Stimulated activated naive B cell treated with anti-CD40 and anti-IgM and Interleukin-4, amounts not matched to agents 10 μg/mL and 1 μg/mL and 100 μg/mL, for 72 hours (primary cell): ENCODE measurements at regions not wholly inside any gene's neighbourhood (a gene's known extent, or its start where the extent isn't known, plus 50 kb on each side); places are given as distances from the start of the nearest gene placed in this dataset.

Experiments
- ATAC-seq, 2 donors: fragments of 150-1000 bp; cut with Tn5 transposase; replicated peaks; 2 replicates each; pipeline ENCODE4 v1.10.0; 2021; ENCODE audit warnings: moderate library complexity in 1 of 2
- DNase-seq: peaks from one replicate; pipeline ENCODE4 v3.0.0; 2021
- H3K27ac Mint-ChIP-seq: one replicate; pipeline ENCODE4 v1.8.0; 2022; ENCODE audit warnings: mild to moderate bottlenecking, mixed read lengths
- H3K27me3 Mint-ChIP-seq, 2 donors: one replicate each; pipeline ENCODE4 v1.8.0; 2022; ENCODE audit warnings: mixed read lengths in 2 of 2
- H3K36me3 Mint-ChIP-seq, 2 donors: one replicate each; pipeline ENCODE4 v1.8.0; 2022; ENCODE audit warnings: mixed read lengths in 2 of 2, mild to moderate bottlenecking in 1 of 2
- H3K4me1 Mint-ChIP-seq, 2 donors: one replicate each; pipeline ENCODE4 v1.8.0; 2022; ENCODE audit warnings: mixed read lengths in 2 of 2, mild to moderate bottlenecking in 1 of 2
- H3K4me3 Mint-ChIP-seq, 2 donors: one replicate each; pipeline ENCODE4 v1.8.0; 2022; ENCODE audit warnings: mild to moderate bottlenecking in 2 of 2, mixed read lengths in 2 of 2, moderate library complexity in 1 of 2
- H3K9me3 Mint-ChIP-seq, 2 donors: one replicate each; pipeline ENCODE4 v1.8.0; 2022; ENCODE audit warnings: mixed read lengths in 2 of 2, mild to moderate bottlenecking in 1 of 2

GRCh38 chr2:212873256-212873655, 278.2 kb downstream of the IKZF2 start:
- DNase-seq (no peak), ATAC-seq (no peak)
- no peak overlapping the region for H3K4me3 Mint-ChIP-seq
- H3K27me3 Mint-ChIP-seq: no peaks in the 10 kb centered on the region
- H3K4me1 Mint-ChIP-seq: no peaks in the 10 kb centered on the region
- H3K9me3 Mint-ChIP-seq: peaks cover 4 to 7% of the 10 kb centered on the region in 2 donors
- H3K27ac Mint-ChIP-seq: no peak overlapping the region
- H3K36me3 Mint-ChIP-seq: peaks cover 5 to 7% of the 10 kb centered on the region in 2 donors

- ATAC-seq (no peak), DNase-seq (no peak)
- peaks cover 3 to 5% of the 10 kb centered on the region in 2 donors for H3K36me3 Mint-ChIP-seq
- no peak overlapping the region for H3K4me3 Mint-ChIP-seq
- H3K27me3 Mint-ChIP-seq: no peaks in the 10 kb centered on the region
- peaks cover 8 to 9% of the 10 kb centered on the region in 2 donors for H3K9me3 Mint-ChIP-seq
- no peak overlapping the region for H3K27ac Mint-ChIP-seq
- H3K4me1 Mint-ChIP-seq: no peaks in the 10 kb centered on the region
Measured at GRCh38 chr2:212871597-212871996, 279.8 kb downstream of the IKZF2 start.

GRCh38 chr2:212864186-212864585, 287.2 kb downstream of the IKZF2 start:
- Mint-ChIP-seq H3K9me3 (peaks cover 22 to 28% of the 10 kb centered on the region in 2 donors), H3K36me3 (peaks cover 13 to 16% of the 10 kb centered on the region in 2 donors), H3K4me3 (no peak overlapping the region), H3K27me3 (no peaks in the 10 kb centered on the region), H3K27ac (no peak overlapping the region), H3K4me1 (no peaks in the 10 kb centered on the region)
- DNase-seq (no peak), ATAC-seq (no peak)

- no peaks in the 10 kb centered on the region for H3K4me1 Mint-ChIP-seq
- H3K27me3 Mint-ChIP-seq: no peaks in the 10 kb centered on the region
- peaks cover 14% of the 10 kb centered on the region in 2 donors for H3K36me3 Mint-ChIP-seq
- no peak overlapping the region for H3K4me3 Mint-ChIP-seq
- peaks cover 20 to 25% of the 10 kb centered on the region in 2 donors for H3K9me3 Mint-ChIP-seq
- ATAC-seq: peak; percentile 46 to 63
- peak; percentile 6 for DNase-seq
- H3K27ac Mint-ChIP-seq: no peak overlapping the region
Measured at GRCh38 chr2:212863185-212863588, 288.2 kb downstream of the IKZF2 start.

- Mint-ChIP-seq H3K9me3 (peaks cover 11 to 12% of the 10 kb centered on the region in 2 donors), H3K4me3 (no peak overlapping the region), H3K27ac (no peak overlapping the region), H3K36me3 (peaks cover 5 to 8% of the 10 kb centered on the region in 2 donors), H3K4me1 (no peaks in the 10 kb centered on the region), H3K27me3 (no peaks in the 10 kb centered on the region)
- DNase-seq (no peak), ATAC-seq (no peak)
Measured at GRCh38 chr2:212858496-212858895, 292.9 kb downstream of the IKZF2 start.

GRCh38 chr2:212854771-212855170, 296.6 kb downstream of the IKZF2 start:
- Mint-ChIP-seq H3K4me3 (no peak overlapping the region), H3K4me1 (no peaks in the 10 kb centered on the region), H3K27me3 (no peaks in the 10 kb centered on the region), H3K36me3 (peaks cover 0 to 5% of the 10 kb centered on the region in 2 donors), H3K9me3 (peaks cover 0 to 2% of the 10 kb centered on the region in 2 donors), H3K27ac (no peak overlapping the region)
- no peak for ATAC-seq
- DNase-seq: no peak

GRCh38 chr2:212854116-212854515, 297.3 kb downstream of the IKZF2 start:
- H3K4me1 Mint-ChIP-seq: no peaks in the 10 kb centered on the region
- H3K4me3 Mint-ChIP-seq: no peak overlapping the region
- H3K9me3 Mint-ChIP-seq: no peaks in the 10 kb centered on the region
- DNase-seq (no peak), ATAC-seq (no peak)
- no peaks in the 10 kb centered on the region for H3K27me3 Mint-ChIP-seq
- H3K27ac Mint-ChIP-seq: no peak overlapping the region
- peaks cover 0 to 5% of the 10 kb centered on the region in 2 donors for H3K36me3 Mint-ChIP-seq

- H3K4me1 Mint-ChIP-seq: peaks cover 0 to 7% of the 10 kb centered on the region in 2 donors
- H3K27me3 Mint-ChIP-seq: peaks cover 0 to 7% of the 10 kb centered on the region in 2 donors
- H3K9me3 Mint-ChIP-seq: peaks cover 0 to 3% of the 10 kb centered on the region in 2 donors
Measured at GRCh38 chr2:212845941-212846340, 305.5 kb downstream of the IKZF2 start.

GRCh38 chr2:212843409-212844199, 305.0 kb upstream of the ERBB4 start:
- peaks cover 0 to 7% of the 10 kb centered on the region in 2 donors for H3K4me1 Mint-ChIP-seq
- DNase-seq: no peak

More at GRCh38 chr2:212845941-212846340, 305.5 kb downstream of the IKZF2 start:
- no peak overlapping the region for H3K27ac Mint-ChIP-seq
- DNase-seq (no peak), ATAC-seq (no peak)
- H3K4me3 Mint-ChIP-seq: no peak overlapping the region
- H3K36me3 Mint-ChIP-seq: no peaks in the 10 kb centered on the region

GRCh38 chr2:212842544-212843185, 304.1 kb upstream of the ERBB4 start:
- Mint-ChIP-seq H3K36me3 (no peaks in the 10 kb centered on the region), H3K4me1 (peaks cover 0 to 7% of the 10 kb centered on the region in 2 donors), H3K4me3 (no peak overlapping the region), H3K27me3 (peaks cover 0 to 7% of the 10 kb centered on the region in 2 donors), H3K27ac (no peak overlapping the region), H3K9me3 (peaks cover 0 to 3% of the 10 kb centered on the region in 2 donors)
- no peak for DNase-seq
- ATAC-seq: no peak

More at GRCh38 chr2:212843409-212844199, 305.0 kb upstream of the ERBB4 start:
- H3K27ac Mint-ChIP-seq: no peak overlapping the region
- no peak for ATAC-seq
- H3K4me3 Mint-ChIP-seq: no peak overlapping the region
- no peaks in the 10 kb centered on the region for H3K36me3 Mint-ChIP-seq
- H3K9me3 Mint-ChIP-seq: peaks cover 0 to 3% of the 10 kb centered on the region in 2 donors
- peaks cover 0 to 7% of the 10 kb centered on the region in 2 donors for H3K27me3 Mint-ChIP-seq

GRCh38 chr2:212841460-212841859, 302.9 kb upstream of the ERBB4 start:
- peaks cover 0 to 7% of the 10 kb centered on the region in 2 donors for H3K4me1 Mint-ChIP-seq
- peaks cover 0 to 3% of the 10 kb centered on the region in 2 donors for H3K9me3 Mint-ChIP-seq

GRCh38 chr2:212832211-212833195, 293.9 kb upstream of the ERBB4 start:
- DNase-seq: no peak
- ATAC-seq: no peak
- Mint-ChIP-seq H3K9me3 (peaks cover 7 to 10% of the 10 kb centered on the region in 2 donors), H3K4me3 (no peak overlapping the region), H3K4me1 (no peaks in the 10 kb centered on the region), H3K27me3 (no peaks in the 10 kb centered on the region), H3K36me3 (peaks cover 5 to 6% of the 10 kb centered on the region in 2 donors), H3K27ac (no peak overlapping the region)

More at GRCh38 chr2:212841460-212841859, 302.9 kb upstream of the ERBB4 start:
- H3K4me3 Mint-ChIP-seq: no peak overlapping the region
- peaks cover 0 to 7% of the 10 kb centered on the region in 2 donors for H3K27me3 Mint-ChIP-seq
- H3K36me3 Mint-ChIP-seq: no peaks in the 10 kb centered on the region
- ATAC-seq (no peak), DNase-seq (no peak)
- no peak overlapping the region for H3K27ac Mint-ChIP-seq

GRCh38 chr2:212831671-212832199, 293.1 kb upstream of the ERBB4 start:
- Mint-ChIP-seq H3K4me1 (no peaks in the 10 kb centered on the region), H3K4me3 (no peak overlapping the region), H3K9me3 (peaks cover 7 to 10% of the 10 kb centered on the region in 2 donors), H3K36me3 (peaks cover 5 to 6% of the 10 kb centered on the region in 2 donors), H3K27ac (no peak overlapping the region), H3K27me3 (no peaks in the 10 kb centered on the region)
- DNase-seq (no peak), ATAC-seq (no peak)
